ENCODE measurements at regions not wholly inside any gene's neighbourhood (a gene's known extent, or its start where the extent isn't known, plus 50 kb on each side); places are given as distances from the start of the nearest gene placed in this dataset.

- TF ChIP-seq ELF4 (IDR thresholded peaks at IDR 0.05) (no peak), FOXK2 (IDR thresholded peaks at IDR 0.05) (no peak), FOXM1 (IDR thresholded peaks at IDR 0.05; ENCODE audit: borderline replicate concordance) (no peak), PKNOX1 (IDR thresholded peaks at IDR 0.05) (no peak), ARNT (IDR thresholded peaks at IDR 0.05) (no peak), SP1 (IDR thresholded peaks at IDR 0.05) (no peak)
Observed at GRCh38 chr17:63190821-63191370, 224.9 kb downstream of the TANC2 start.

Data from HEK293T (cell line).